Activated T-helper 1 cell treated with anti-CD3 and anti-CD28 coated beads, Interleukin-12 subunit alpha, Interleukin-12 subunit beta, Interleukin-2, Interleukin-4 antibody, amounts not matched to agents 30 ng/mL and 10 ng/mL and 1 ng/mL, durations not matched to agents 14 hours and 24 hours and 36 hours (primary cell): ENCODE measurements at regions not wholly inside any gene's neighbourhood (a gene's known extent, or its start where the extent isn't known, plus 50 kb on each side); places are given as distances from the start of the nearest gene placed in this dataset.

Experiments
- DNase-seq: peaks from one replicate; pipeline ENCODE4 v3.0.0; 2021; ENCODE audit warnings: low spot score
- H3K27ac Mint-ChIP-seq: one replicate; pipeline ENCODE4 v1.8.0; 2021; ENCODE audit warnings: mild to moderate bottlenecking, mixed read lengths
- H3K27me3 Mint-ChIP-seq: one replicate; pipeline ENCODE4 v1.8.0; 2022; ENCODE audit warnings: mild to moderate bottlenecking, moderate library complexity, mixed read lengths; ENCODE audit not compliant: insufficient read depth
- H3K36me3 Mint-ChIP-seq: one replicate; pipeline ENCODE4 v1.8.0; 2021; ENCODE audit warnings: low read depth, mixed read lengths
- H3K4me1 Mint-ChIP-seq: one replicate; pipeline ENCODE4 v1.8.0; 2021; ENCODE audit warnings: low read depth, mixed read lengths
- H3K4me3 Mint-ChIP-seq: one replicate; pipeline ENCODE4 v1.8.0; 2021; ENCODE audit warnings: mild to moderate bottlenecking, moderate library complexity, mixed read lengths
- H3K9me3 Mint-ChIP-seq: one replicate; pipeline ENCODE4 v1.8.0; 2021; ENCODE audit warnings: mixed read lengths
- intact Hi-C: fragments of 100-400 bp; cut with micrococcal nuclease; formaldehyde crosslinking; loops from one replicate; pipeline ENCODE4 v1.15.1; 2024

- DNase-seq, result no peak
- no peak overlapping the region for H3K4me3 Mint-ChIP-seq
- intact Hi-C loops, result no loop called here
- no peak overlapping the region for H3K27ac Mint-ChIP-seq
- H3K27me3 Mint-ChIP-seq, result no peaks in the 10 kb centered on the region
- no peaks in the 10 kb centered on the region for H3K9me3 Mint-ChIP-seq
- H3K4me1 Mint-ChIP-seq, result no peaks in the 10 kb centered on the region
- H3K36me3 Mint-ChIP-seq, result no peaks in the 10 kb centered on the region
These were observed 127.8 kb upstream of the KCNJ16 start for GRCh38 chr17:69947027-69947759.

- Mint-ChIP-seq H3K27ac (no peak overlapping the region), H3K4me1 (no peaks in the 10 kb centered on the region), H3K9me3 (no peaks in the 10 kb centered on the region), H3K4me3 (no peak overlapping the region), H3K27me3 (no peaks in the 10 kb centered on the region), H3K36me3 (no peaks in the 10 kb centered on the region)
- intact Hi-C loops, result no loop called here
- DNase-seq, result no peak
These were observed 126.6 kb upstream of the KCNJ16 start for GRCh38 chr17:69948406-69948805.

DNA sequence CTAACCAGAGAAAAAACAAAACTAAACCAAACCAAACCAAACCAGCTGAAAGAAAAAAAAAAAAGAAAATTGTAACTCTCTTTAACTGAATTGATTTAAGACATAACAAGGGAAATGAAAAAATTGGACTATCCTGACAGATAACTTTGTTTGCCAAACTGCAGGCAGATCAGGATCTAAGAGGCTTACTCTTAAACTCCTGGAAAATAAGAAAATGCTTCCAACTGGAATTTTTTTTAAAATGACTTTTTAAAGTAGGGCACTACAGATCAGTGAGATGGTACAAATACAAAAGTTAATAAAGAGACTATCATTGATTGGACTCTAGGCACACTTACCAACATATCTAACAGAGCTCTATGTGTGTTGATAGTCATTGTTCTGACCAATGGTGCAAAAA is 125.5 kb upstream of the KCNJ16 start:
- Mint-ChIP-seq H3K4me1 (no peaks in the 10 kb centered on the region), H3K36me3 (no peaks in the 10 kb centered on the region), H3K4me3 (no peak overlapping the region), H3K27me3 (no peaks in the 10 kb centered on the region), H3K27ac (no peak overlapping the region), H3K9me3 (no peaks in the 10 kb centered on the region)
- intact Hi-C loops, result no loop called here
- DNase-seq, result no peak

DNA sequence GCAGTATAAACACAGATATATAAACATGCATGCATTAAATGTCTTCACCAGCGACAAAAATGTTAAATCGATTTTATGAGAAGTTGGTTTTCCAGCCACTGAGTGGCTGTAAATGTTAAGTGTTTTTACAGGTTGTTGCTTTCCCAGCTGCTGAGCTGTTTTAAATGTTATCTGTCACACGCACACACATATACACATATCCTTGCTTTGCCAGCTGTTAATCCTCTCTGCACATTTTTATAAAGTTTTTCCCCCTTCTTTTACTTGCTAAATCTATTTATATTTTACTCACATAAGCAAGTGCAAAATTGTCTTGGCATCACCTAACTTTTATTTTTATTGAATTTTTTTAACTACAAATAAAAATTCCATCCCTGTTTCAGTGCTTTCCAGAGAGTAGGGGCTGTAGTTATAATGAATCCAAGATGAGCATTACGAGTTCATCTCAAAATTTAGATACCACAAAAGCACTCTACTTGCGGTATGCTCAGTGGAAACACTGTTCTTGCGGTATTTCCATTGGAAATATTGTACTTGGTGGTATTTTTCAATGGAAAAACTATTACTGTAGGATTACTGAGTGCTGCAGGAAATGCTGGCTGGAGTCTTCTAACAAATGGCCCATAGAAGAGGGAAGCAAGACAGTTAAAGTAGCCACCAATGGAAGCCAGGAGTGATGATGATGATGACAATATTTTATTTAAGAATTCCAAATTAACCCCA is 124.9 kb upstream of the KCNJ16 start:
- intact Hi-C loops, result no loop called here
- H3K9me3 Mint-ChIP-seq, result no peaks in the 10 kb centered on the region
- no peak overlapping the region for H3K4me3 Mint-ChIP-seq
- no peaks in the 10 kb centered on the region for H3K36me3 Mint-ChIP-seq
- no peaks in the 10 kb centered on the region for H3K27me3 Mint-ChIP-seq
- no peak overlapping the region for H3K27ac Mint-ChIP-seq
- H3K4me1 Mint-ChIP-seq, result no peaks in the 10 kb centered on the region
- no peak for DNase-seq

- Mint-ChIP-seq H3K4me1 (no peaks in the 10 kb centered on the region), H3K27me3 (no peaks in the 10 kb centered on the region), H3K4me3 (no peak overlapping the region), H3K9me3 (no peaks in the 10 kb centered on the region), H3K27ac (no peak overlapping the region), H3K36me3 (no peaks in the 10 kb centered on the region)
- DNase-seq, result no peak
- intact Hi-C loops, result no loop called here
These were observed 124.2 kb upstream of the KCNJ16 start for GRCh38 chr17:69950701-69951418.

GRCh38 chr17:69954241-69954925 is 120.6 kb upstream of the KCNJ16 start:
- intact Hi-C loops, result no loop called here
- Mint-ChIP-seq H3K4me1 (no peaks in the 10 kb centered on the region), H3K27ac (no peak overlapping the region), H3K9me3 (no peaks in the 10 kb centered on the region), H3K27me3 (no peaks in the 10 kb centered on the region), H3K36me3 (no peaks in the 10 kb centered on the region), H3K4me3 (no peak overlapping the region)
- DNase-seq, result no peak

- H3K4me1 Mint-ChIP-seq, result no peaks in the 10 kb centered on the region
- H3K36me3 Mint-ChIP-seq, result no peaks in the 10 kb centered on the region
- no peaks in the 10 kb centered on the region for H3K9me3 Mint-ChIP-seq
- intact Hi-C loops, result no loop called here
- no peak overlapping the region for H3K4me3 Mint-ChIP-seq
- H3K27ac Mint-ChIP-seq, result no peak overlapping the region
- no peak for DNase-seq
- peaks cover 4% of the 10 kb centered on the region for H3K27me3 Mint-ChIP-seq
These were observed 117.0 kb upstream of the KCNJ16 start for GRCh38 chr17:69958063-69958462.

- Mint-ChIP-seq H3K27me3 (peaks cover 4% of the 10 kb centered on the region), H3K27ac (no peak overlapping the region), H3K36me3 (no peaks in the 10 kb centered on the region), H3K4me1 (no peaks in the 10 kb centered on the region), H3K4me3 (no peak overlapping the region), H3K9me3 (no peaks in the 10 kb centered on the region)
- no peak for DNase-seq
- intact Hi-C loops, result no loop called here
These were observed 115.7 kb upstream of the KCNJ16 start for GRCh38 chr17:69959283-69959682.

DNA sequence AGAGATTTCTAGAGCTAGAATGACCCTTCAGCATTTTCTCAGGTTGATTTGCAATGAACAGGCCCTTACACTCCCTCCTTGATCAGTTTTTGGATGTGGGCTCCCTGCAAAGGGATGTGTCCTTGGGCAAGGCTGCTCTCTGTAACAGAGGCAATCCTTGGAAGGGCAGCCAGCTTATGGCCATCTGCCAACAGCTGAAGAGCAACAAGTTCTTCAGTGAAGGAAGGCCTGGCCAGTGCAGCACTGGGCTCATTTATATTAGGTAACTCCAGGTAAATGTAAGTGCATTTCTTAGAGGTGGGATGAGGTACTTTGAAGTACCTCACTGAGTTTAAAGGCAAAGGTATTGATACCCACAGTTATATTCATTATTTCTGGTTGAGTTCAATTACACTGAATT is 114.3 kb upstream of the KCNJ16 start:
- Mint-ChIP-seq H3K27ac (no peak overlapping the region), H3K9me3 (no peaks in the 10 kb centered on the region), H3K4me3 (no peak overlapping the region), H3K4me1 (no peaks in the 10 kb centered on the region), H3K27me3 (peaks cover 4% of the 10 kb centered on the region), H3K36me3 (no peaks in the 10 kb centered on the region)
- intact Hi-C loops, result no loop called here
- no peak for DNase-seq

DNA sequence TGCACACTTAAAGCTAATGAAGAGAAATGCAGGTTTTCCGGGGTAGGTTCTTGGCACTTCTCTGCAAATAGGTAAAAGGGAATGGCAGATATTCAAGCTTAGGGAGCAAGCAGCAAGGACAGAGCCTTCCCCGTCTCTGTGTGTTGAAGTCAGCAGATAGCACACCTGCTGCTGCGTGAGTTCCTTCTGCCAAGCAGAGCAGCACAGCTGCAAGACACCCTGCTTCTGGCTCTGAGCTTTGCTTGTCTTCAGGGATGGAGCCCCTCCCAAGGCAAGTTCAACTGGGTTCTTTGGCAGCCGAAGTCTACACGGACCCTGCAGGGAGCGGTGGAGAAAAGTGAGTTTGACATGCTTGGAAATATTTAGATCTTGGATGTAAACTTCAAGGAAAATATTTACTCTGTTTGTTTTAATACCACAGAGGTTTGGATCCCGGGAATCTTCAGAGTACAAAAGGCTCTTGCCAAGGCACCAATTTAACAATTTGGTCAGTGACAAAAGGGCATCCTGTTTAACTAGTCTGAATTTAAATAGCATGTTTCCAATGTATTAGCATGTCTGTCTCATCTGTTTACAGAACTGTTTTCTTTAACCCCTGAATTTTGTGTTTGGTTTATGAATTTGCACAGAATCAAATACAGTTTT is 113.4 kb upstream of the KCNJ16 start:
- H3K36me3 Mint-ChIP-seq, result no peaks in the 10 kb centered on the region

DNA sequence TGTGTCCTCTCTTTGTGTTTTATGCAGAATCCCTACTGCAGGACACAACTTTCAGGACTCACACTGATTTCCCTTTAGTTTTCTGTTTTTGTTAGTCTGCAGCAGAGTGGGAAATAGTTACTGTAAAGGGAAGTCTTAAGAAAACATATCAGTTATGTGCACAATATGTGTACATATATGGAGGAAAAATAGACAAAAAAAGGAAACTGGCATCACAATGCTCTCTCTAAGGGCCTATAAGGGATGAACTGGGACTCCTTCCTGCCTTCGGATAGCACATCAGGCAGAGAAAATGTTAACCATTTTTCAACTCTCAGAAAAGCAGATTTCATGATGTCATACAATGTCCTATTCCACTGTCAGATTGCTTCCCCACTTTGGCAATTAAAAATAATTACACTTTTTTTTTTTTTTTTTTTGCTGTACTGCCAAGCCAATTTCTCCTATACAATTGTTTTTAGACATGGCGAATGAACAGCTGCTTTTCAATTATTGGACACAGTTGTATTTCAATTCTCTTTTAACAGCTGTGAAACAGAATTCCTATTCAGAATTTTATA is 112.5 kb upstream of the KCNJ16 start:
- Mint-ChIP-seq H3K36me3 (no peaks in the 10 kb centered on the region), H3K27ac (no peak overlapping the region), H3K4me1 (no peaks in the 10 kb centered on the region), H3K27me3 (peaks cover 4% of the 10 kb centered on the region), H3K9me3 (peaks cover 5% of the 10 kb centered on the region), H3K4me3 (no peak overlapping the region)
- intact Hi-C loops, result no loop called here
- DNase-seq, result no peak

More for the DNA sequence above, 113.4 kb upstream of the KCNJ16 start:
- no peak for DNase-seq
- intact Hi-C loops, result no loop called here
- no peak overlapping the region for H3K4me3 Mint-ChIP-seq
- H3K4me1 Mint-ChIP-seq, result no peaks in the 10 kb centered on the region
- peaks cover 4% of the 10 kb centered on the region for H3K27me3 Mint-ChIP-seq
- H3K27ac Mint-ChIP-seq, result no peak overlapping the region
- no peaks in the 10 kb centered on the region for H3K9me3 Mint-ChIP-seq

DNA sequence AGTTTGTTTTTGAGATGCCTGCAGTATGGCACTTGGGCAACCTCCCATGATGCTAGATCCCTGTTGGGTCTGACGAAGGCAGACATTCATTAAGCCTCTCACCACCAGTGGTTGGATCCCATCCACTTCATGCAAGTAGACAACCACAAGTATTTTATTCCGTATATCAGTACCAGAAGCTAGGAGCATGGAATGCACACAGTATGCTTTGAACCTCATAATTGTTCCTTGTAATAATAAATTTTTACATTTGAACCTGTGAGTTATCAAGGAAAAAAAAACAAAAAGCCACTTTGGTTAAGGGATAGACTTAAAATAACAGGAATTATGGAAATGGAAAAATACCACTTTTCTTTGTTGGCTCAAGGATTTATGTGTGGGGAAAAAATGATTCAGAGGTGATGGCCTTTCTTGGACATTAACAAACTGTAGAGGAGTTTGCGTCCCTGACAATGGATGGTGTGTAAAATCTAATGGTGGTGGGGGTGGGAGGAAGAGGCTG is 107.1 kb upstream of the KCNJ16 start:
- H3K27me3 Mint-ChIP-seq, result peaks cover under 1% of the 10 kb centered on the region
- H3K9me3 Mint-ChIP-seq, result peaks cover 5% of the 10 kb centered on the region
- intact Hi-C loops, result no loop called here
- no peaks in the 10 kb centered on the region for H3K36me3 Mint-ChIP-seq
- no peak overlapping the region for H3K4me3 Mint-ChIP-seq
- no peaks in the 10 kb centered on the region for H3K4me1 Mint-ChIP-seq
- no peak for DNase-seq
- H3K27ac Mint-ChIP-seq, result no peak overlapping the region
